Neural cell (in vitro differentiated cells): ENCODE measurements at regions not wholly inside any gene's neighbourhood (a gene's known extent, or its start where the extent isn't known, plus 50 kb on each side); places are given as distances from the start of the nearest gene placed in this dataset.
"Not testable (repeated sequence)": the region's sequence is repeated elsewhere in the genome, so short reads cannot be mapped to it uniquely, and the experiment has no call there.

Experiments used
- POLR2AphosphoS5 ChIP-seq: IDR thresholded peaks from 2 replicates; pipeline ENCODE4 v1.6.1; 2012
- REST ChIP-seq: IDR thresholded peaks from 2 replicates; pipeline ENCODE4 v1.6.1; 2012; ENCODE audit warnings: borderline replicate concordance

GRCh38 chr18:7178568-7178967 lies 52.3 kb upstream of the LRRC30 start:
- TF ChIP-seq REST, POLR2AphosphoS5: not testable (repeated sequence)
